ENCODE measurements at regions not wholly inside any gene's neighbourhood (a gene's known extent, or its start where the extent isn't known, plus 50 kb on each side); places are given as distances from the start of the nearest gene placed in this dataset.

- H3K27me3 ChIP-seq (replicated peaks in 1 of 4; ENCODE audit: control extremely low read depth in 1 of 4, control insufficient read depth in 3 of 4, insufficient read depth in 4 of 4, low read length in 3 of 4), result no peaks in the 10 kb centered on the region
- no peak overlapping the region for H3K9ac ChIP-seq (ENCODE audit: low read length)
- DNase-seq, result no peak
- H2AFZ ChIP-seq (ENCODE audit: insufficient read depth, low read depth, low read length, poor library complexity, severe bottlenecking), result no peak overlapping the region
- H3K4me1 Mint-ChIP-seq, result no peaks in the 10 kb centered on the region
- ATAC-seq (ENCODE audit: low read depth), result no peak
- H3K27ac ChIP-seq (ENCODE audit: low read length in 2 of 2), result no peak overlapping the region
- no peaks in the 10 kb centered on the region for H3K9me3 Mint-ChIP-seq (ENCODE audit: insufficient read depth)
- no peaks in the 10 kb centered on the region for H3K79me2 ChIP-seq (ENCODE audit: control insufficient read depth, insufficient read depth, low read length)
- no peaks in the 10 kb centered on the region for H3K36me3 ChIP-seq (replicated peaks in 1 of 2; ENCODE audit: control extremely low read depth in 1 of 2, control insufficient read depth in 1 of 2, extremely low read depth in 1 of 2, insufficient read depth in 2 of 2, low read length in 1 of 2)
- POLR2A ChIA-PET, result no interaction called here
- CTCF ChIA-PET, result no interaction called here
- H3K27ac Mint-ChIP-seq, result no peak overlapping the region
- no peak overlapping the region for H3K4me3 Mint-ChIP-seq
- TF ChIP-seq EZH2 (IDR thresholded peaks at IDR 0.05; ENCODE audit: borderline replicate concordance, insufficient read depth, low read depth, low read length, poor library complexity, severe bottlenecking) (no peak), CTCF (IDR thresholded peaks at IDR 0.05) (no peak)
- WGBS (ENCODE audit: insufficient coverage), result 92% methylated on average over 10 of the region's 11 CpGs
- no peaks in the 10 kb centered on the region for H3K4me1 ChIP-seq (ENCODE audit: control insufficient read depth in 2 of 2, insufficient read depth in 2 of 2, low read length in 2 of 2)
- intact Hi-C loops (cut with micrococcal nuclease), result no loop called here
- H4K20me1 ChIP-seq (ENCODE audit: control insufficient read depth, insufficient read depth, low read length, poor library complexity, severe bottlenecking), result no peaks in the 10 kb centered on the region
- H3K4me2 ChIP-seq (replicated peaks; ENCODE audit: low read depth, low read length, poor library complexity, severe bottlenecking), result no peak overlapping the region
- no peak overlapping the region for H3K4me3 ChIP-seq (ENCODE audit: control extremely low read depth in 1 of 5, extremely low read depth in 1 of 5, insufficient read depth in 1 of 5, low read depth in 2 of 5, low read length in 4 of 5)
- no peaks in the 10 kb centered on the region for H3K27me3 Mint-ChIP-seq
- H3K9me3 ChIP-seq (ENCODE audit: control extremely low read depth in 1 of 3, control insufficient read depth in 2 of 3, insufficient read depth in 1 of 3, low read length in 2 of 3), result peaks cover 0 to 8% (median 0%) of the 10 kb centered on the region in 3 donors
Observed at GRCh38 chr7:12939694-12940093, 252.3 kb downstream of the ARL4A start.

GRCh38 chr7:12941512-12941911 is 254.1 kb downstream of the ARL4A start:
- intact Hi-C loops (cut with micrococcal nuclease), result no loop called here
- H3K4me2 ChIP-seq (replicated peaks; ENCODE audit: low read depth, low read length, poor library complexity, severe bottlenecking), result no peak overlapping the region
- DNase-seq (no peak), ATAC-seq (ENCODE audit: low read depth) (no peak)
- TF ChIP-seq EZH2 (IDR thresholded peaks at IDR 0.05; ENCODE audit: borderline replicate concordance, insufficient read depth, low read depth, low read length, poor library complexity, severe bottlenecking) (no peak), CTCF (IDR thresholded peaks at IDR 0.05) (no peak)
- Mint-ChIP-seq H3K9me3 (ENCODE audit: insufficient read depth) (no peaks in the 10 kb centered on the region), H3K4me3 (no peak overlapping the region), H3K27ac (no peak overlapping the region), H3K27me3 (no peaks in the 10 kb centered on the region), H3K4me1 (no peaks in the 10 kb centered on the region)
- H4K20me1 ChIP-seq (ENCODE audit: control insufficient read depth, insufficient read depth, low read length, poor library complexity, severe bottlenecking), result no peaks in the 10 kb centered on the region
- 96% methylated on average over 6 of the region's 8 CpGs for WGBS (ENCODE audit: insufficient coverage)
- H3K79me2 ChIP-seq (ENCODE audit: control insufficient read depth, insufficient read depth, low read length), result no peaks in the 10 kb centered on the region
- H3K27ac ChIP-seq (ENCODE audit: low read length in 2 of 2), result no peak overlapping the region
- H3K36me3 ChIP-seq (replicated peaks in 1 of 2; ENCODE audit: control extremely low read depth in 1 of 2, control insufficient read depth in 1 of 2, extremely low read depth in 1 of 2, insufficient read depth in 2 of 2, low read length in 1 of 2), result no peaks in the 10 kb centered on the region
- H3K27me3 ChIP-seq (replicated peaks in 1 of 4; ENCODE audit: control extremely low read depth in 1 of 4, control insufficient read depth in 3 of 4, insufficient read depth in 4 of 4, low read length in 3 of 4), result no peaks in the 10 kb centered on the region
- peaks cover 0 to 8% (median 0%) of the 10 kb centered on the region in 3 donors for H3K9me3 ChIP-seq (ENCODE audit: control extremely low read depth in 1 of 3, control insufficient read depth in 2 of 3, insufficient read depth in 1 of 3, low read length in 2 of 3)
- H3K4me3 ChIP-seq (ENCODE audit: control extremely low read depth in 1 of 5, extremely low read depth in 1 of 5, insufficient read depth in 1 of 5, low read depth in 2 of 5, low read length in 4 of 5), result no peak overlapping the region
- CTCF ChIA-PET, result no interaction called here
- H3K9ac ChIP-seq (ENCODE audit: low read length), result no peak overlapping the region
- H2AFZ ChIP-seq (ENCODE audit: insufficient read depth, low read depth, low read length, poor library complexity, severe bottlenecking), result no peak overlapping the region
- POLR2A ChIA-PET, result no interaction called here
- H3K4me1 ChIP-seq (ENCODE audit: control insufficient read depth in 2 of 2, insufficient read depth in 2 of 2, low read length in 2 of 2), result no peaks in the 10 kb centered on the region
